Gastrocnemius medialis (tissue), 4 donors: ENCODE measurements at regions not wholly inside any gene's neighbourhood (a gene's known extent, or its start where the extent isn't known, plus 50 kb on each side); places are given as distances from the start of the nearest gene placed in this dataset.

Experiments
- ATAC-seq, 2 donors: fragments of 150-250 bp; one replicate each; pipeline ENCODE4 v1.9.1; 2016
- DNase-seq, 2 donors: peaks; one replicate each; pipeline ENCODE4 v3.0.0-alpha.2; 2019
- H3K27ac ChIP-seq, 4 donors: fragments of 200-600 bp; sonication (generic); 1 replicate in 1 of 4; 2 replicates in 3 of 4; pipeline ENCODE4 v1.5.1; 2016 to 2018; ENCODE audit warnings: mild to moderate bottlenecking in 2 of 4, moderate library complexity in 1 of 4
- H3K27me3 ChIP-seq, 3 donors: fragments of 200-600 bp; sonication (generic) in 2 of 3; 1 replicate in 1 of 3; 2 replicates in 2 of 3; pipeline versions ENCODE4 v1.5.1 to v1.6.0; 2016 to 2019; ENCODE audit warnings: mild to moderate bottlenecking in 1 of 3, moderate library complexity in 1 of 3
- H3K36me3 ChIP-seq, 2 donors: fragments of 200-600 bp; sonication (generic) in 1 of 2; one replicate each; pipeline ENCODE4 v1.5.1; 2017 to 2018
- H3K4me1 ChIP-seq, 2 donors: fragments of 200-600 bp; sonication (generic) in 1 of 2; one replicate each; pipeline ENCODE4 v1.5.1; 2016 to 2017; ENCODE audit warnings: mild to moderate bottlenecking in 2 of 2
- H3K4me3 ChIP-seq, 4 donors: fragments of 200-600 bp; sonication (generic) in 3 of 4; 1 replicate in 1 of 4; 2 replicates in 3 of 4; pipeline ENCODE4 v1.5.1; 2016 to 2019; ENCODE audit warnings: mild to moderate bottlenecking in 2 of 4
- H3K9me3 ChIP-seq, 3 donors: fragments of 200-600 bp; sonication (generic) in 2 of 3; 1 replicate in 1 of 3; 2 replicates in 2 of 3; pipeline ENCODE4 v1.5.1; 2016 to 2019
- CTCF ChIP-seq, 5 experiments: fragments of 450-650 bp in 3 of 5; fragments of 200-600 bp in 2 of 5; sonication (generic) in 2 of 5; IDR thresholded peaks in 4 of 5; conservative IDR thresholded peaks in 1 of 5; 1 replicate in 4 of 5; 2 replicates in 1 of 5; pipeline ENCODE4 v1.5.1; 2016 to 2019; ENCODE audit warnings: antibody characterized with exemption in 5 of 5, mild to moderate bottlenecking in 3 of 5, moderate library complexity in 3 of 5
- POLR2A ChIP-seq, 2 donors: fragments of 450-650 bp; IDR thresholded peaks; one replicate each; pipeline ENCODE4 v1.6.1; 2017; ENCODE audit warnings: antibody characterized with exemption in 2 of 2, mild to moderate bottlenecking in 2 of 2, moderate library complexity in 2 of 2
- in situ Hi-C, 4 donors: fragments of 200-750 bp; cut with MboI; loops; one replicate each; pipeline versions ENCODE4 v1.15.0 to v1.8.0; 2017; ENCODE audit warnings: low sequenced_read_pairs in 4 of 4
- intact Hi-C: fragments of 100-400 bp; cut with DNase I; formaldehyde crosslinking; loops from one replicate; pipeline ENCODE4 v1.15.1; 2023; ENCODE audit warnings: low total_unique reads

DNA sequence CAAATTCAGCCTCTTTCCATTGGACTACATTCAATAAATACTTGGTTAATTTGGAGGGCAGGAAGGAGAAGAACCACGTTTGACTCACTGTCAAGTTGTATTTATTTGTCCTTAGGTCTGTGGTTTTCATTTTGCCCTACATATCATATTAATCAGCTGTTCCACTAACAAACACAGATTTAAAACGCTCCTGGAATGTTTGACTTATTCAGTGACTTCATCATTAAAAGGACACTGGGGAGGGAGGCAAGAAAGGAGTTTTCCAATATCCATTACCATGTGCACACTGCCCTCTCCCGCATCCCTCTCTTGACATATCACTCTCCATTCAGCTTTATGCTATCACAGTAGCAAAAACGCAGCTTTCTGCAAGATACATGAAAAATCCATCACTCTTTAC, 98.2 kb upstream of the C1orf87 start:
- ATAC-seq (no peak), DNase-seq (no peak)
- TF ChIP-seq CTCF (IDR thresholded peaks at IDR 0.05 in 4 of 5, conservative IDR thresholded peaks at IDR 0.05 in 1 of 5) (no peak), POLR2A (IDR thresholded peaks at IDR 0.05) (no peak)
- in situ Hi-C loops (no loop called here), intact Hi-C loops (no loop called here)
- no peaks in the 10 kb centered on the region for H3K36me3 ChIP-seq
- H3K27ac ChIP-seq, result no peak overlapping the region
- no peaks in the 10 kb centered on the region for H3K27me3 ChIP-seq
- H3K9me3 ChIP-seq, result no peaks in the 10 kb centered on the region
- no peaks in the 10 kb centered on the region for H3K4me1 ChIP-seq
- no peak overlapping the region for H3K4me3 ChIP-seq

DNA sequence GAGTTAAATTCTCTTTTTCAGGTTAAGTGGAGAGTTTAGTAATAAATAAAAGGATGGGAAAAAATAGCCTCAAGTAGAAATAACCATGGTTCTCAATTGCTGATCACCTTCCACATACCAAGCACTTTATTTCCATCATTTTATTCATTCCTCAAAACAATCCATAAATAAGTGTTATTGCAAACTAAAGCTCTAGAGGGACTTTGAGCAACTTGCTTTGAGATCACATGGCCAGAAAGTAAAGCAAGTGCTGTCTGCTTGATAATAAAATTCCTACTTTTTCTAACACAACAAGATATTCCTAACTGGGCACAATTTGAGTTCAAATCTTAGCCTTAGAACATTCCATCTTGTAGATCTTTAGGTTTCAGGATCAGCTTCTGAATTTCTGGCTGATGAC, 97.1 kb upstream of the C1orf87 start:
- no peak for ATAC-seq
- no peaks in the 10 kb centered on the region for H3K4me1 ChIP-seq
- no peaks in the 10 kb centered on the region for H3K36me3 ChIP-seq
- TF ChIP-seq CTCF (IDR thresholded peaks at IDR 0.05 in 4 of 5, conservative IDR thresholded peaks at IDR 0.05 in 1 of 5) (no peak), POLR2A (IDR thresholded peaks at IDR 0.05) (no peak)
- intact Hi-C loops, result no loop called here
- no peak overlapping the region for H3K4me3 ChIP-seq
- H3K27me3 ChIP-seq, result no peaks in the 10 kb centered on the region
- DNase-seq, result no peak
- no peaks in the 10 kb centered on the region for H3K9me3 ChIP-seq
- in situ Hi-C loops, result no loop called here
- H3K27ac ChIP-seq, result no peak overlapping the region

DNA sequence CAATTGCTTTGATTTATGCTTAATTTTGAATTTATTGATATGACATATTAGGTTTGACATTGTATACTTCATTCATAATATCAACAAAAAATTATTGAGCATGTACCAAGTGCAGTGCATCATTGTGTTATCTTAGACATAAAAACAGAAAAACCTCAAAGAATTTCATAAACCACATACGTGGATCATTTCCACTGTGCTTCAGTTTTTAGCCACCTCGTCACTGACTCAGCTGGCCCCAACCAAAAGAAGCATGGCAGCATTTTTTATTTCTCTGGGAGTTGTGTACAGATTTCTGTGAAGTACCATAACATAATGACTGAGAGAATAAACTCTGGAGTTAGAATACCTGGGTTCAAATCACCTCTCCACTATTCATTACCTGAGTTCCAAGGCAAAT, 95.6 kb upstream of the C1orf87 start:
- intact Hi-C loops, result no loop called here
- Histone ChIP-seq H3K27me3 (no peaks in the 10 kb centered on the region), H3K36me3 (no peaks in the 10 kb centered on the region), H3K9me3 (no peaks in the 10 kb centered on the region), H3K4me3 (no peak overlapping the region), H3K27ac (no peak overlapping the region), H3K4me1 (no peaks in the 10 kb centered on the region)
- ATAC-seq (no peak), DNase-seq (no peak)
- TF ChIP-seq CTCF (IDR thresholded peaks at IDR 0.05 in 4 of 5, conservative IDR thresholded peaks at IDR 0.05 in 1 of 5) (no peak), POLR2A (IDR thresholded peaks at IDR 0.05) (no peak)
- in situ Hi-C loops, result no loop called here

GRCh38 chr1:60162936-60163335, 89.4 kb upstream of the C1orf87 start:
- no peak for ATAC-seq
- intact Hi-C loops, result no loop called here
- in situ Hi-C loops, result no loop called here

More at GRCh38 chr1:60162936-60163335, 89.4 kb upstream of the C1orf87 start:
- TF ChIP-seq CTCF (IDR thresholded peaks at IDR 0.05 in 4 of 5, conservative IDR thresholded peaks at IDR 0.05 in 1 of 5) (no peak), POLR2A (IDR thresholded peaks at IDR 0.05) (no peak)
- H3K4me1 ChIP-seq, result no peaks in the 10 kb centered on the region
- H3K36me3 ChIP-seq, result no peaks in the 10 kb centered on the region
- H3K9me3 ChIP-seq, result no peaks in the 10 kb centered on the region
- H3K4me3 ChIP-seq, result no peak overlapping the region
- no peak for DNase-seq
- H3K27ac ChIP-seq, result no peak overlapping the region
- H3K27me3 ChIP-seq, result no peaks in the 10 kb centered on the region
